Suppressor macrophage treated with lipopolysaccharide for 4 hours (primary cell): ENCODE measurements at regions not wholly inside any gene's neighbourhood (a gene's known extent, or its start where the extent isn't known, plus 50 kb on each side); places are given as distances from the start of the nearest gene placed in this dataset.
"Not testable (repeated sequence)": the region's sequence is repeated elsewhere in the genome, so short reads cannot be mapped to it uniquely, and the experiment has no call there.

Source experiments
- DNase-seq: peaks from one replicate; pipeline ENCODE4 v3.0.0-alpha.2; 2020

DNA sequence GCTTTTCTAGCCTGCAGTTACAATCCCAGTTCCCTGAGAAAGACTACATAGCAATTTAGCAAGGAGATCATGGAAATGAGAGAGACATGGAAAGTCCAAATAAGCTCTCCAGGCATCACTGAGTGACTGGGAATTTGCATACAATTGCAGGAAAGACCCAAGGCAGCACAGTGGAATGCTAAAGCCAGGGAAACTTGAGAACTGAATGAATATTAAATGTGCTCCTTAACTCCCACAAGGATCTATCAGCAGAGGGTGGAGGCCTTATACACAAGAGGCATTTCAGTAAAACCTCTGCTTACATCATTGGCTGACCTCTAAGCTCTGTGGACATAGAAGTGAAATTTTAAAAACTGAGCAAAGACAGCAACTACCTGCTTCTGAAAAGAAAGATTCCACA is 355.6 kb upstream of the DAB2 start:
- DNase-seq: no peak

DNA sequence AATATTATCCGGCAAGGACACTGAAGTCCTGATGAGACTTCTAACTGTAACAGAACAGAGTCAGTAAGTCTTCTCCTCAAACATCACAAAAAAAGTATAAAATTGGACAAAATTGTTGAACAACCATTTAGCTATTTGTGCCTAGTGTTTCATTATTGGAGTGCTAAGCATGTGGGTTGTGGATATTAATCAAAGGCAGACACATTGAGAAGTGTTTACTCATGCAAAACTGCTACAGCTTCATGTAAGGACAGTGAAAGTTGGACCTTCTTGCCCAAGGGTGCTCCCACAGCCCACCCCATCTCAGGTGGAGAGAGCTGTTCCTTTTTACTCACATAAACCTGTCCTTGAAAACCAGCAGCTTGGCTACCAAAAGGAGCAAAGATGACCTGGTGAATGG is 355.1 kb upstream of the DAB2 start:
- no peak for DNase-seq

DNA sequence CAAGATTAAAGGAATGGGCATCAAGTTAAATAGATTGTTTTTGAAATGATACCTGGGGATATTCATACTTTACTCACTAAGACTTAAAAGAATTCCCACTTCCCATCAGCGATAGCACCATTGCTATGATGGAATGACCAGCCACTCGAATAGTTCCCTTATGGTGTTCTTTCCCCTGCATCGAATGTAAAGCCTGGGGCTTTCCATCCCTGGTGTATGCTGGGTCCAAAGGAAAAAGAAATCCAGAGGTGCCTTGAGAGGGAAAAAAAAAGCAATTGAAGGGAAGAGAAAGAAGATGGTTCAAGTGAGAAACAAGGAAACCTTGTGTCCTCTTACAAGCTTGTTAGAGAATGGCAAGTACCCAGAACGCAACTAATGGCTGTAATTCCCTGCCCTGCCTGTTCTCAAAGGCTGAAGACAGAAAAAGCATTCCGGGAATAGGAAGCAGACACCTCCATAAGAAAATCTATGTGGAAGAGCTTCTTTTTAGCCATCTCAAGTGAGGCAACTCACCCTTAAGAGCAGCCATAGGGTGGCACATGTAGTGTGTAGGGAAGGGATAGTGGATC is 351.1 kb upstream of the DAB2 start:
- DNase-seq: no peak

DNA sequence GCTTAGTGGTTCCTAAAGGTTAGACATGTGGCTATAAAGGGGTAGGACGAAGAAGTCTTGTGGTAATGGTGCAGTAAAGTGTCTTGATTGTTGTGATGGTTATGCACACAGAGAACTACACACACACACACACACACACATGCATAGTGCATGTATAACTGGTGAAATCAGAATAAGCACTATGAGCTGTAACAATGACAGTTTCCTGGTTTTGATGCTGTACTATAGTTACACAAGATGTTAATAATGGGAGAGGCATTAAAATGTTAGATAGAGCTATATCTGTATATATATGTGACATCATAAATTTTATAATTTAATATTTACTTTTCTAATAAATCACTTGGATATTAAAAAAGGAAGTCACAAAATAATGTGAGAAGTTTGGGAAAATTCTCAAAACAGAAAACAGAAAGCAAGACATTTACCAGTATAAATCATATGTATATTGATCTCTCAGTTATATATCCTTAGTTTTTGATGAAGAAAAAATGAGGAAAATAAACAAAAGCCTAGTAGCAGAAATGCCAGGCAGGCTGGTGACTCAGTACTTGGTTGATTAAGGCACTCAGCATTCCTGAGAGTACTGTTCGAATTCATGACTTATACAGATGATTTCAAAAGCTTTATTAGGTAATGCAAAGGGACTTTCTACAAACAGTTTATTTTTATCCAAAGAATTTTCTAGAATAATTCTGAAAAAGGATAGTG is 350.5 kb upstream of the DAB2 start:
- DNase-seq: peak; percentile 25

DNA sequence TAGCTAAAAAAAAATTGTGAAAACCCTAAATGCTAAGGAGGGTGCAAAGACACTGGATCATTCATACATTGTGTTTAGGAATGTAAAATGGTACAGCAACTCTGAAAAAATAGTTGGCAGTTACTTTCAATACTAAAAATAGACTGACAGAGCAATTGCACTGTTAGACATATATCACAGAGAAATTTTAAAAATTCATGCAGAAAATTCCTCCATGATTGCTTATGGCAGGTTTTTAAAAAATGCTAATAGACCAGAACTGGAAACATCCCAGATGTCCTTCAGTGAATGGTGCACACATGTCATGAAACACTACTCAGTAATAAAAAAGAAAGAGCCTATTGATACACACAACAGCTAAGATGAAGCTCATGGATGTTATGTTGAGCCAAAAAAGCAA is 349.8 kb upstream of the DAB2 start:
- DNase-seq: no peak

DNA sequence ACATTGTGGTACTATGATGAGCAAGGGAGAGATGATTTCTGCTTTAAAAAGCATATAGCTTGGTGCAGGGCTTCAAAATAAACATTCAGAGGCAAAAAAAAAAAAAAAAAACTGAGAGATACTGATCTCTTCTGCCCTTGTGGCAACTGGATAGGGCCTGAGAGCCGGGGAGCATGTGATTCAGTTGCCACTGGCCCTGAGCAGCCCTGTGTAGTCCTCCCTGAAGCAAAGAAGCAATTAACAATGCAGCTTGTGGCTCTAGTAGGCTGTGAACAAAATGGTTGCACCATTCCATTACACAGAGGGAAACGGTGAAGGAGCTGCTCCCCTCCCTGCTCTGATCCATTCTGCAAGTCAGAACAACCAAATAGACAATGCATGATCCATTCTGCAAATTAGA is 347.5 kb upstream of the DAB2 start:
- DNase-seq: no peak

DNA sequence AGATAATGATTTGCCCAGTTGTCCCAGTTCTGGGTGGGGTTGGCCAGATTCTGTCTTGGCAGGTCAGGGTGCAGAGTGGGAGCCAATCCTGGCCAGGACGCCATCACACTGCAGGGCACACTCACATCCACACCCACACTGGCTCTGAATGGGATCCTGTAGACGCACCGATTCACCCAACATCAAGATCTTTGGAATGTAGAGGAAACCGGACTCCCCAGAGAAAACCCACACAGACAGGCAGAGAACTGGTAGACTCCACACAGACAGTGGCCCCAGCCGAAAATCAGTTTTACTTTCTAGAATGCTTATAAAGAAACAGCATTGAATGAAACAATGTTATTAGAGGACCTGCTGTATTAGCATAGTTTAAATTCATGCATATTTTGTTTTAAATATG is 343.1 kb upstream of the DAB2 start:
- no peak for DNase-seq

DNA sequence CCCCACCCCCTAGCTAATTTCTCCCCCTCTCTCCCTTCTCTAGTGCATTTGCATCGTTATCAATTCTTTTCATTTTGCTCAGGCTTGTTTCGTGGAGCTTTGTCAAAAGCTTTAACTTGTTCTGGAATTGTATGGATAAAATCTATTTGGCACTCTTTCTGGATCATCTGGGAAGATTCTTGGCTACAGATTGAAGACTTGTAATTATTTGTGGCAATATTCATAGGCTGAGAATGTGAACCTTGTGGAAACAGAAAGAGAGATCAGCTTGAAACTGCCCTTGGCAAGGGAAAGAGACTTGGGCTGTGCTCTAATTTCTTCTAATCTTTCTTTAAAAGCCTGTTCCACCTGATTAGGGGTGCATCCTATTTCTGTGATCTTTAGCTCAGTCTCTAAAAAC is 340.6 kb upstream of the DAB2 start:
- no peak for DNase-seq

DNA sequence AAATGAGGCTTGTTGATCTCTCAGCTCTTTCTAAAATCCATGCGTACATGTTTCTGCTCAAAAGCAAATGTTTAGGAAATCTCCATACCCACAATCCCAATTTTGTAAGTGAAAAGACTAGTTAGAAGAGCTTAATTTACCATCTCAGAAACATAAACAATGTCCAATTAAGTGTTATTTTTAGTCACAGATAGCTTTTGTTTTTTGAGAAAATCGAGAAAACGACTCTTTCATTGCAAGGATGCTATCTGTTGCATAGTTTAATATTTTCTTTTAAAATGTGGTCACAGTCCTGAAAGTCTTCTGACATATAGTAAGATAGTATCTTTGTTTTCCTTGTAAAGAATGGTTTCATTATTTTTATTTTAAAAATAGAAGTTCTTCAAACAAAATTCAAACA is 338.0 kb upstream of the DAB2 start:
- no peak for DNase-seq

DNA sequence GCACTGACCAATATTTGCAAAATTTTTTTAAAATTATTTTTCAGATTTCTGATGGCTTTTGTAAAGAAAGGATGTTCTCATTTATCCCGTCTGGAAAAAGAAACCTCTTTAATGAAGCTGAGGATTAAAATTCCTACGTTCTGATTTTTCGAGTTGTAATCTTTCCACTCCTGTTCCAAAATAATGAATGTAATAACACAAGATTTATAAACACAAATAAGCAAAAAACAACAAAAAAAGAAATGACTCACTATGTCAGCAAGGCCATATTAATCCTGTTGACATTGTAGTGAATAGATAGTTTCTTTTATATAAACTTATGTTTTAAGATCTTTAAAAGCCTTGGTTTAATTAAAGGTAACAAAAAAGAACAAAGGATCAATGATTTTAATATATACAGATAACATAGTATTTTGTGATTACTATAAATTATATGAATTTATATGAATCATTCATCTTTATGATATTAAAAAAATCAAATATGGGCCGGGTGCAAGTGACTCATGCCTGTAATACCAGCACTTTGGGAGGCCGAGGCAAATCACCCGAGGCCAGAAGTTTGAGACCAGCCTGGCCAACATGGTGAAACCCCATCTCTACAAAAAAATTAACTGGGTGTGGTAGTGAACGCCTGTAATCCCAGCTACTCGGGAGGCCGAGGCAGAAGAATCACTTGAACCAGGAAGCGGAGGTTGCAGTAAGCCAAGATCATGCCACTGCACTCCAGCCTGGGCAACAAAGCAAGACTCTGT is 336.6 kb upstream of the DAB2 start:
- DNase-seq: no peak

DNA sequence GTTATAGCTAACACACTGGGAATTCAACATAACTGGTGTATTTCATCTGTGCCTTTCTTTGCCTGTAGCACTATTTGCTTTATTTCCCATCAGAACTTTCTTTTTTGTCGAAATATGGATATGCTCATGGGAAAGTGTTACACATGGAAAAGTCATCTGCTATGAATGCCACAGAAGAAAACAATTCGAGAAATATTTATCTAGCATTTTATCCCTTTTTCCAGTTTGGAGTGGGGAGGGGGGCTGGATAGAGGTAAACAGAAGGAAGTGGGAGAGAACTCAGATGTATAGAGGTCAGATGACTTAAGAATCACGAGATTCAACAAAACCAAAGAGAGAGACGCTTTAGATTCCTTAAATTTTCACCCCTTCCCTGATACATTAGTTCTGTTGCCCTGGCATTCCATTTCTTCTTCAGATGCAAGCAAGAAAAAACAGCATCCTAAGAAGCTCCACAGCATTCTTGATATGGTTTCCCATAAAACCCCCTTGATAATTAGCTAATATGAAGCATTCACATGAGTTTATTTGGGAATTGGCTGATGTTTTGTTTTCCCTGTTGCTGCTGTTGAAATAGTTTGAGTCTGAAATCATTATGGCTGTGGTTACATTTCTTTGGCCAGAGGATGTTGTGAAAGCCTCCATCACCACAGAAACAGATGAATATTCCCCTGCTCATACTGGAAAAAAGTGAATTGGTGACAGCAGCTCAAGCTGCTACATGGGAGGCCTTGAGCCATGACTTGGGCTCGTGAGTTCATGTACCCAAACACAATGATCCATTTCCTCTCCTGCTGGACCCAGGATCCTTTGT is 335.8 kb upstream of the DAB2 start:
- peak; percentile 48 for DNase-seq

DNA sequence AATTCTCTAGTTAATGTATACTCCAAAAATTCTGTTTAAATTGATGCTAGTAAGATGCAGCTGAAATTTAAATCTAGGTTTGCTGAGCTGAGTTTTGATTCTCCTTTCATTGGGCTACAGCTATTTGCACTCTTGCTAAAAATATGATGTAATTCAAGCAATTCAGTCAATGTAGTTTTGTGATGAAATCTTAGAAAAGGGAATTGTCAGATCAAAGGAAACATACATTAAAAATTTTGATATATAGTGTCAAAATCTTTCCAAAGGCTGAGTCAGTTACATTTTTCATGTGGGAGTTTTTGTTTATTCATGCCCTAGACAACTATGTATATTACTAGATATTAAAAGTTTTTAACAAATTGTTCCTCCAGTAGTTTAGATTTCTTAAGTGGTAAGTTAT is 334.9 kb upstream of the DAB2 start:
- DNase-seq: peak; percentile 23

DNA sequence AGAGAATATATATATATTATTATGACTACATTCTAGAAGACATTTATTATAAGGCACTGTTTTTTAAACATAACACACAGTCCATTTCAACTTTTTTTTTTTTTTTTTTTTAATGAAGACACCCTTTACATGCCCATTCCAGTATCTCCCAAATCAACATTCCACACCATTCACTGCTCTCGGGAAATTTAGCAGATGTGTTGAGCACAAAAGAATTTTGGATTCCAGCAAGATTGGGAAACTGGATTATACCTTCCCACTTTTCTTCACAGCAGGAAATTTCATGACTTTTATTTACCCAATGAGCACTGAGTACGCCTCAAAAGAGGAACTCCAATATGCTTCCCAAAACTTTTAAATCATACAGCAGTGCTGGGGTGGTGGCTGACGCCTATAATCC is 333.6 kb upstream of the DAB2 start:
- no peak for DNase-seq

DNA sequence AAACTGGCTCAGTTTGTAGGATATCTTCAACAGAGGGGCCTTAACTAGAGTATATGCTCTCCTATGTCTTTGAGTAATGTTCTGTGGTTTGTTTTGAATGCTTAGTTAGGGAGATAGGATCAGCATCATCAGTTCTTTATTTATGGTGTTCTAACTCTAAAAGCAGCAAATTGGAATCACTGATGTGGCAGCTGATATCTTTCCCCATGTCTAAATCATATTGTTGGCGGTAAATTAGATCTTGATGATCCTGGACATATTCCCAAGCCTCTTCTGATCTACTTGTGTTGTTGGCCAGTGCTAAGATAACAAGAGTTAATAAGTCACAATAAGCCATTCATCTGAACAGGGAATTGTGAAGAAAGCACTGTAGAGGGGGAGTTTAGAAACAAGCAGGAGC is 332.4 kb upstream of the DAB2 start:
- DNase-seq: no peak

DNA sequence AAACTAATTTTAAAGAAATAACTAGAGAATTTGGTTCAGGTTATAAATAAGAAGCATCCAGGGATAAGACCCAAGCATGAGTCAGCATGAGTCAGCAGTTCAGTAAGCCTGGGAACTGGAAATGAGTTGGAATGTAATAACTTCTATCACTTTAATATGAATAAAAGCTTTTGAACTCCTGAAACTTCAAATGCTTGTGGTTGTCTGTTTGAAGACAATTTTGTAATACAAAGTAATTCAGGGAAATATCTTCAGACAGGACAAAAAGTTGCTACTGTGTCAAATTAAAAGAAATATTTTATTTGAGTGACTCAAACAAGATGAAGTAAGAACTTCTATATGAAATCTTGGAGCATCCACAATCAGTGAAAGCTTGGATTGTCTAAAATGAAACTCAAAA is 331.2 kb upstream of the DAB2 start:
- peak; percentile 13 for DNase-seq

DNA sequence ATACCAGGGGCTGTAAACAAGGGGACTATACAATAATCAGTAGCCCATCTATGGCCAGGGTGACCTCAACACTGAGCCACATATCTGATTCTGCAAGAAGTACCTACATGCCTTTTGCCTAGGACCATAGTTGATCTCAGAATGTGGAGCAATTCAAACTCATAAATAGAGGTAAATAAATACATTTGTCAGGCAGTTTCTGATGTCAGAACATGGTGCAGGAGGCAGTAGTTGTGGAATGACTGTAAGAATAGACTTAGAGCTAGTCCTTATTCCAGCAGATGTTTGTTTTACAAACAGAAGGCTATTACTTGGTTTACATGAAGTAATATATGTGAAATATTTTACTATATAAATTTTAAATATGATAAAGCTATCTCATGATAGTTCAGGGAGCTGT is 330.7 kb upstream of the DAB2 start:
- DNase-seq: no peak

DNA sequence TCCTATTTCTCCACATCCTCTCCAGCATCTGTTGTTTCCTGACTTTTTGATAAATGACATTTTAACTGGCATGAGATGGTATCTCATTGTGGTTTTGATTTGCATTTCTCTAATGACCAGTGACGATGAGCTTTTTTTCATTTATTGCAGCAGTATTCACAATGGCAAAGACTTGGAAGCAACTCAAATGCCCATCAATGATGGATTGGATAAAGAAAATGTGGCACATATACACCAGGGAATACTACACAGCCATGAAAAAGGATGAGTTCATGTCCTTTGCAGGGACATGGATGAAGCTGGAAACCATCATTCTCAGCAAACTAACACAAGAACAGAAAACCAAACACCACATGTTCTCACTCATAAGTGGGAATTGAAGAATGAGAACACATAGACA is 329.0 kb upstream of the DAB2 start:
- DNase-seq: not testable (repeated sequence)

DNA sequence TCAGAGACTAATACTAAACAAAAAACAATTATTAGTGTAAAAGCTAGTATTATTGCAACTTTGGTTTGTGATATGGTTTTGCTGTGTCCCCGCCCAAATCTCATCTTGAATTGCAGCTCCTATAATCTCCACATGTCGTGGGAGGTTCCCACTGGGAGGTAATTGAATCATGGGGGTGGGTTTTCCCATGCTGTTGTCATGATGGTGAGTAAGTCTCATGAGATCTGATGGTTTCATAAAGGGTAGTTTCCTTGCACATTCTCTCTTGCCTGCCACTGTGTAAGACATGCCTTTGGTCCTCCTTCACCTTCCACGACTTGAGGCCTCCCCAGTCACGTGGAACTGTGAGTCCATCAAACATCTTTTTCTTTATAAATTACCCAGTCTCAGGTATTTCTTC is 325.9 kb upstream of the DAB2 start:
- DNase-seq: peak; percentile 25

DNA sequence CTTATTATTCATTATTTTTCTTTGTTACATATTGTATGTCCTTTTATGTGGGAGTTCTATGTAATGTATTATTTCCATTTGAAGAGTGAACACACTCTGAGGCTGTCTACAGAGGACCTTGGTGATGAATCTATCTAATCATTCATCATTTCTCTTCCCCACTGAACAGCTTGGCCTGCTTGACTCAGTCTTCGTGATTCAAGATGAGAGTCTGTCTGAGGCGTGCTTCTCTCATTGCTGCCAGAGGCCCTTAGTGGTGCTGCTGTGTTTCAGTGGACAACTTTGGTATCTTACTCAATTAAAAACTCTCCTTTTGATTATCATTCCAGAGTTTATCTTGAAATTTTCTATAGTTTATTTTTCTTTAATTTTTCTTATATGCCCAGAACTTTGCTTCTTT is 318.1 kb upstream of the DAB2 start:
- no peak for DNase-seq

DNA sequence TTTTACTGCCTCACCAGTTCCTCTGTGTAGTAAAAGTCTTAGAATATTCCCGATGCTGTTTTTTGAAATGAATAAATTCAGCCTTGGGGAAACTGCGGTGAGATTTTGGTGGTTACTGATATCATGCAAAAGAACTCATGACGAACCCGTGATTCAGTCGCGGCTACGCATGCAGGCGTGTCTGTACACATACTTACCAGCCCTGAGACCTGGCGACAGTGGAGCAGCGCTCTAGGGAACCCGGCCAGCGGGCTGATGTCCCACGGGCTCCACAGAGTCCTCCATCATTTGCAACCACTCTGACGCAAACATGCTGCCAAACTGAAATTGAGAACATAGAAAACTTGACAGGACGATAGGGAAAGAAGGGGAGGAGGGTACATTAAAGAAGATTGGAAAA is 315.6 kb upstream of the DAB2 start:
- no peak for DNase-seq

DNA sequence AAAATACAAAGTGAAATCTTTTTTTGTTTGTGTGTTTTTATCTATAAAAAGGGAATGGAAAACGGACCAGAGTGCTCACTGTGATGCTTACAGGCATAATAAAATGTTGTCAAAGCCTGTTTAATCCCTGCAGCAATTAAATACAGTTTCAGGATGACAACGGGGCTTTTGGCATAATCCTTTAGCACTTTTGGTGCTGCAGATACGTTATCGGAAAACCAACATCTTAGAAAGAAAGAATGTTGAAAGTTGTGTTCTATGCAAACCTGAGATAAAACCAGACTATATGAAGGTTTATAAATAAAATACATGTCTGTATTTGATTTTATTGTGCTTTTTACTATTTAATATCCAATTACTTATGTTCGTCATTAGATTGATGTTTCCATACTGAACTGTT is 307.4 kb upstream of the DAB2 start:
- DNase-seq: no peak

DNA sequence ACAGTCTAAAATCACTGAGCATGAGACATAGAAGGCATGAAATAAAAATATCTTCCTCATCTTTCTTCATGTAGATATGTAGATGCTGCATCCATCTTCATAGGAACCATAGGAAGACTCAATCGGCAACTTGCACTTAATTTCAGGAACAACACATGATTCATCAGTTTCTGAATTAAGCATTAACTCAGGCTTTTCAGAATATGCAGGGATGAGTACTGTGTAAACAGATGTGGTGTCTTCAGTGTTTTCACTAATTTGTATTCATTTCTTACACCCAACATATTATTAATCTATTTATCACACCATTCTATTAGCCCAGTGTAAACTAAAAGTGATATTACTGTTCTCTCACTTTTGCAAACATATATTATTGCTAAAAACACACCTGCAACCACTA is 305.9 kb upstream of the DAB2 start:
- DNase-seq: no peak

DNA sequence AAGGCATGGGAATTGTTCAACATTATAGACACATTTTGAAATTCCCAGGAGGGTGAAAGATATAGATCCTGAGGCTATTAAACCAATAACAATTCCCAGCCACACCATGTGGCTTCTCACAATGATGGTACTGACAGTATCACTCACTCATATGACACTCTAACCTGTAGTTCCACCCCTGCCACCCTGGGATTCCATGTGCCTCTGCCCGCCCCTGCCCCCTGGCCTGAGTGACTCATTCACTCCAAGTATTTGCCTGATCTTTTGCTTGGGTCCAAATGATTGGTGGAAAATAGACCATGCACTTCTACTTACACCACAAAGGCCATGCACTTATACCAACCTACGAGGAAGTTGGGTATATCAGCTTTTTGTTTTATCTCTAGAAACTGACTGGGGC is 305.2 kb upstream of the DAB2 start:
- no peak for DNase-seq

DNA sequence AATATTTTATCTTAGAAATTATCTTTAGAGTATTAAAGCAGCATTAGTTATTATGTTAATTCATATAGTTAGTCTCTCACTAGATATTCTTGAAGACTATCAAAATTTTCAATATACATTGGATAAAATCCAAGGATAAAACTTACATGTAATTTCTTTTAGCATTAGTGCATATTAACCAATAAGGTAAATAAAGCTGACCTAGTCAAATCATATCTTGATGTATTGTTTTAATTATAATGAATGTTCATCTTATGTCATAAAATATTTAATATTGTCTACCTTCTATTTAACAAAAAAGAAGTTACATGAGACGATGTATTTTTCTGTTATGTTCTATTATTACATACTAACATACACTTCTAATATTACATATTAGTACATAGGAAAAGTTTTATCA is 301.7 kb upstream of the DAB2 start:
- no peak for DNase-seq
